Kidney glomerular epithelial cell (primary cell): ENCODE measurements at regions not wholly inside any gene's neighbourhood (a gene's known extent, or its start where the extent isn't known, plus 50 kb on each side); places are given as distances from the start of the nearest gene placed in this dataset.

Experiments used
- DNase-seq: peaks from one replicate; lab custom pipeline; 2025; lab: John Stamatoyannopoulos, UW

- no peak for DNase-seq
These were observed 59.9 kb downstream of the HTR1B start for GRCh38 chr6:77403424-77403823.

- no peak for DNase-seq
These were observed 62.1 kb downstream of the HTR1B start for GRCh38 chr6:77401231-77401630.

GRCh38 chr6:77397561-77397960 lies 65.7 kb downstream of the HTR1B start:
- no peak for DNase-seq

GRCh38 chr6:77389402-77389801 lies 73.9 kb downstream of the HTR1B start:
- DNase-seq: no peak

- DNase-seq: no peak
These were observed 80.3 kb downstream of the HTR1B start for GRCh38 chr6:77383026-77383425.

GRCh38 chr6:77373955-77374354 lies 89.3 kb downstream of the HTR1B start:
- no peak for DNase-seq

- DNase-seq: no peak
These were observed 91.5 kb downstream of the HTR1B start for GRCh38 chr6:77371748-77372147.

- DNase-seq: no peak
These were observed 94.5 kb downstream of the HTR1B start for GRCh38 chr6:77368660-77369313.

GRCh38 chr6:77366798-77367197 lies 96.5 kb downstream of the HTR1B start:
- no peak for DNase-seq

- DNase-seq: no peak
These were observed 99.6 kb downstream of the HTR1B start for GRCh38 chr6:77363702-77364101.

- no peak for DNase-seq
These were observed 101.2 kb downstream of the HTR1B start for GRCh38 chr6:77362055-77362454.

GRCh38 chr6:77361018-77361417 lies 102.3 kb downstream of the HTR1B start:
- no peak for DNase-seq

GRCh38 chr6:77356821-77357220 lies 106.5 kb downstream of the HTR1B start:
- no peak for DNase-seq

- no peak for DNase-seq
These were observed 108.7 kb downstream of the HTR1B start for GRCh38 chr6:77354581-77354980.

GRCh38 chr6:77353129-77353528 lies 110.2 kb downstream of the HTR1B start:
- DNase-seq: no peak

- DNase-seq: no peak
These were observed 122.0 kb downstream of the HTR1B start for GRCh38 chr6:77341058-77341986.

GRCh38 chr6:77340331-77340730 lies 123.0 kb downstream of the HTR1B start:
- no peak for DNase-seq

GRCh38 chr6:77339926-77340325 lies 123.4 kb downstream of the HTR1B start:
- DNase-seq: no peak

GRCh38 chr6:77337392-77337791 lies 125.9 kb downstream of the HTR1B start:
- DNase-seq: no peak

- DNase-seq: no peak
These were observed 129.2 kb downstream of the HTR1B start for GRCh38 chr6:77334093-77334492.

GRCh38 chr6:77332915-77333623 lies 130.2 kb downstream of the HTR1B start:
- no peak for DNase-seq

- DNase-seq: no peak
These were observed 136.6 kb downstream of the HTR1B start for GRCh38 chr6:77326711-77327110.

- DNase-seq: no peak
These were observed 137.3 kb downstream of the HTR1B start for GRCh38 chr6:77326029-77326428.
